Caco-2 (cell line): ENCODE measurements at regions not wholly inside any gene's neighbourhood (a gene's known extent, or its start where the extent isn't known, plus 50 kb on each side); places are given as distances from the start of the nearest gene placed in this dataset.
"Not testable (repeated sequence)": the region's sequence is repeated elsewhere in the genome, so short reads cannot be mapped to it uniquely, and the experiment has no call there.

Experiments
- BruUV-seq: library from RNA; stranded (reverse); fragments of 400-500 nt; replicated peaks from 2 replicates; lab custom pipeline; 2021; lab: Mats Ljungman, UMichigan
- CTCF ChIA-PET: fragments of 300-600 bp; sonication (Branson Sonifier 250); formaldehyde crosslinking; loops from one replicate; lab custom pipeline; 2022; ENCODE audit warnings: antibody characterized with exemption; lab: Charles Lee
- POLR2A ChIA-PET: fragments of 300-600 bp; sonication (Branson Sonifier 250); formaldehyde crosslinking; loops from one replicate; lab custom pipeline; 2022; ENCODE audit warnings: antibody characterized with exemption; lab: Charles Lee
- DNase-seq, 2 experiments: peaks; one replicate each; pipeline versions ENCODE4 v3.0.0 to v3.0.0-alpha.2; 2020 to 2022
- H3K27me3 ChIP-seq: replicated peaks from 2 replicates; pipeline ENCODE4 v1.6.0; 2011; ENCODE audit warnings: low read length; ENCODE audit not compliant: control insufficient read depth, insufficient read depth
- H3K36me3 ChIP-seq: 2 replicates; pipeline ENCODE4 v1.5.1; 2011; ENCODE audit warnings: low read length; ENCODE audit not compliant: control insufficient read depth, insufficient read depth
- H3K4me1 ChIP-seq: fragments of 250-450 bp; sonication (Bioruptor Pico); 2 replicates; pipeline ENCODE4 v1.5.1; 2020; ENCODE audit warnings: mild to moderate bottlenecking
- H3K4me3 ChIP-seq: 2 replicates; pipeline ENCODE4 v1.5.1; 2011; ENCODE audit warnings: low read depth, mild to moderate bottlenecking, control low read depth, low read length
- H3K9me3 ChIP-seq: fragments of 250-450 bp; sonication (Bioruptor Pico); 2 replicates; pipeline ENCODE4 v1.5.1; 2020; ENCODE audit warnings: mild to moderate bottlenecking, moderate library complexity
- H3K27ac Mint-ChIP-seq: one replicate; pipeline ENCODE4 v1.8.0; 2022; ENCODE audit warnings: mixed read lengths; ENCODE audit not compliant: unreplicated experiment
- H3K27me3 Mint-ChIP-seq: one replicate; pipeline ENCODE4 v1.8.0; 2022; ENCODE audit warnings: mixed read lengths; ENCODE audit not compliant: insufficient read depth, unreplicated experiment
- H3K36me3 Mint-ChIP-seq: one replicate; pipeline ENCODE4 v1.8.0; 2022; ENCODE audit warnings: mild to moderate bottlenecking, mixed read lengths; ENCODE audit not compliant: insufficient read depth, unreplicated experiment
- H3K4me1 Mint-ChIP-seq: one replicate; pipeline ENCODE4 v1.8.0; 2022; ENCODE audit warnings: low read depth, mixed read lengths; ENCODE audit not compliant: unreplicated experiment
- H3K4me3 Mint-ChIP-seq: one replicate; pipeline ENCODE4 v1.8.0; 2022; ENCODE audit warnings: mild to moderate bottlenecking, moderate library complexity, mixed read lengths; ENCODE audit not compliant: unreplicated experiment
- H3K9me3 Mint-ChIP-seq: one replicate; pipeline ENCODE4 v1.8.0; 2022; ENCODE audit warnings: mixed read lengths; ENCODE audit not compliant: unreplicated experiment
- CTCF ChIP-seq, 2 experiments: fragments of 200-600 bp in 1 of 2; IDR thresholded peaks; 1 replicate in 1 of 2; 2 replicates in 1 of 2; pipeline versions ENCODE4 v1.5.1 to v1.8.0; 2011 to 2022; ENCODE audit warnings: antibody characterized with exemption in 1 of 2, control low read depth in 1 of 2, inconsistent platforms in 1 of 2, low read depth in 1 of 2, low read length in 1 of 2, mild to moderate bottlenecking in 1 of 2, moderate library complexity in 1 of 2; ENCODE audit not compliant: insufficient read depth in 1 of 2, severe bottlenecking in 1 of 2, unreplicated experiment in 1 of 2
- intact Hi-C: fragments of 100-400 bp; cut with micrococcal nuclease; formaldehyde crosslinking; loops from one replicate; pipeline ENCODE4 v1.10.0; 2022; ENCODE audit not compliant: unreplicated experiment

DNA sequence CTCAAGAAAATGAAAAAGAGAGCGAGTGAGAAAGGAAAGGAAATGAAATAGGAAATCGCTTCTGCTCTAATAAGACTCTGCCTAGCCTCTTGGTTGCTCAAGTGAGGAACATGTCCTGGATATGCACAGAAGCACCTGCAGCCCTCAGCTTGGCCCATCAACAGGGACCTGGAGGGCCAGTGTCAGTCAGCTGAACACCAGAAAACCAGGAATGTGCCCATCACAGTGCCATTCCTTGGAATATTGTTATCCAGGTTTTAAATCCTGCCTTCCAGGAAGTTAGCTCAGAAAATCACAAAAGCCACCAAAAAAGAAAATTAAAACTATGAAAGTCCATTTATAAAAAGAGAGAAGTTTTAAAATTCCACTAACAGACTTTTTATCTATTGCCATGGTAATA is 173.4 kb upstream of the TPM1 start:
- no peak overlapping the region for H3K27ac Mint-ChIP-seq
- no peaks in the 10 kb centered on the region for H3K36me3 ChIP-seq
- H3K27me3 Mint-ChIP-seq: no peaks in the 10 kb centered on the region
- DNase-seq: no peak
- H3K4me3 Mint-ChIP-seq: no peak overlapping the region
- no TSS peak for BruUV-seq
- no peak overlapping the region for H3K4me3 ChIP-seq
- no peaks in the 10 kb centered on the region for H3K27me3 ChIP-seq
- no peaks in the 10 kb centered on the region for H3K9me3 Mint-ChIP-seq
- no peaks in the 10 kb centered on the region for H3K4me1 ChIP-seq
- CTCF ChIA-PET: no interaction called here
- intact Hi-C loops: no loop called here
- H3K36me3 Mint-ChIP-seq: no peaks in the 10 kb centered on the region
- no peak for TF ChIP-seq CTCF (IDR thresholded peaks at IDR 0.05; ENCODE audit: insufficient read depth in 1 of 2, low read depth in 1 of 2, low read length in 1 of 2, severe bottlenecking in 1 of 2, unreplicated experiment in 1 of 2)
- no peaks in the 10 kb centered on the region for H3K4me1 Mint-ChIP-seq
- POLR2A ChIA-PET: no interaction called here
- no peaks in the 10 kb centered on the region for H3K9me3 ChIP-seq

DNA sequence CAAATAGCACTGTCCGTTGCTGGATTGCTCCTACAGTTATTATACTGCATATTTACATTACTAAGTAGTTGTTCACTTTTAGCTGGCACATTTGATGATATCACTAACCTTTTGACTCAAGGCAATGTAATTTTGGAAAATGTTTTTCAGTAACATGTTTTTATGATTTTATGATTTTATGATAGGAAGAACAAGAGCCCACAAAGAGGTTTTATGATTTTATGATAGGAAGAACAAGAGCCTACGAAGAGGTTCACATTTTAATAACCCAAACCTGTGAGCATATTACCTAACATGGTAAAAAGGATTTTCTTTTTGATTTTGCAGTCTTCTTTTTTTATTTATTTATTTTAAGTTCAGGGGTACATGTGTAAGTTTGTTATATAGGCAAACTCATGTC is 172.3 kb upstream of the TPM1 start:
- no peaks in the 10 kb centered on the region for H3K4me1 ChIP-seq
- intact Hi-C loops: no loop called here
- Mint-ChIP-seq H3K9me3 (no peaks in the 10 kb centered on the region), H3K4me1 (no peaks in the 10 kb centered on the region), H3K4me3 (no peak overlapping the region), H3K27ac (no peak overlapping the region), H3K36me3 (no peaks in the 10 kb centered on the region), H3K27me3 (no peaks in the 10 kb centered on the region)
- ChIA-PET CTCF (no interaction called here), POLR2A (no interaction called here)
- H3K36me3 ChIP-seq: no peaks in the 10 kb centered on the region
- no peaks in the 10 kb centered on the region for H3K27me3 ChIP-seq
- TF ChIP-seq CTCF (IDR thresholded peaks at IDR 0.05; ENCODE audit: insufficient read depth in 1 of 2, low read depth in 1 of 2, low read length in 1 of 2, severe bottlenecking in 1 of 2, unreplicated experiment in 1 of 2): no peak
- no peak overlapping the region for H3K4me3 ChIP-seq
- DNase-seq: no peak
- no peaks in the 10 kb centered on the region for H3K9me3 ChIP-seq
- no TSS peak for BruUV-seq

GRCh38 chr15:62870701-62871100 is 171.8 kb upstream of the TPM1 start:
- CTCF ChIA-PET, intact Hi-C loops: not testable (repeated sequence)

GRCh38 chr15:62873203-62873602 is 169.3 kb upstream of the TPM1 start:
- Mint-ChIP-seq H3K27ac (no peak overlapping the region), H3K27me3 (no peaks in the 10 kb centered on the region), H3K9me3 (no peaks in the 10 kb centered on the region), H3K36me3 (no peaks in the 10 kb centered on the region), H3K4me1 (peaks cover 10% of the 10 kb centered on the region), H3K4me3 (no peak overlapping the region)
- ChIA-PET CTCF (no interaction called here), POLR2A (no interaction called here)
- TF ChIP-seq CTCF (IDR thresholded peaks at IDR 0.05; ENCODE audit: insufficient read depth in 1 of 2, low read depth in 1 of 2, low read length in 1 of 2, severe bottlenecking in 1 of 2, unreplicated experiment in 1 of 2): no peak
- Histone ChIP-seq H3K9me3 (no peaks in the 10 kb centered on the region), H3K4me1 (no peaks in the 10 kb centered on the region), H3K36me3 (no peaks in the 10 kb centered on the region), H3K4me3 (no peak overlapping the region), H3K27me3 (no peaks in the 10 kb centered on the region)
- no TSS peak for BruUV-seq
- intact Hi-C loops: no loop called here
- DNase-seq: no peak

More at GRCh38 chr15:62870701-62871100, 171.8 kb upstream of the TPM1 start:
- H3K27me3 ChIP-seq, DNase-seq, H3K27ac Mint-ChIP-seq, H3K4me1 Mint-ChIP-seq, H3K4me3 Mint-ChIP-seq, H3K36me3 Mint-ChIP-seq, H3K36me3 ChIP-seq, H3K4me1 ChIP-seq, BruUV-seq, H3K9me3 Mint-ChIP-seq, POLR2A ChIA-PET, H3K4me3 ChIP-seq, H3K9me3 ChIP-seq, H3K27me3 Mint-ChIP-seq: not testable (repeated sequence)
